ENCODE measurements at regions not wholly inside any gene's neighbourhood (a gene's known extent, or its start where the extent isn't known, plus 50 kb on each side); places are given as distances from the start of the nearest gene placed in this dataset.

DNA sequence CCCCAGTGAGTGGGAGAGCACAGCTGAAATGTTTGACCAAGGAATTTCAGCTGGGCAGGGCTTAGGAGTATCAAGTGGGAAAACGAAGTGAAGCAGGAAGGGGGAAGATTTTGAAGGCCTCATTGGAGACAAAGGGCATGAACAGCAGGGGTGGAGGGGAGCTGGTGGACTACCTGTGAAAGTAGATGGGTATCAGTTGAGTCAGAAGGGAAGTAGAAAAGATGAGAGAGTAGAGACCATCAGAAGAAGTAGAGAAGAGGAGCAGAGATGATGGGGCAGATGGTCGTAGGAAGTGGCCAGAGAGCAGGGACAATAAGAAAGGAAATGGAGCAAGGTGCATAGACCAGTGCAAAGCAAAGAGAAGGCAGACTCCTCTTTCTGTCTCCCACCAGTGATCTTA is 189.0 kb upstream of the RUNX1 start:
- no peaks in the 10 kb centered on the region for H3K9me3 ChIP-seq (ENCODE audit: insufficient read depth, low read depth, low read length)
- no peaks in the 10 kb centered on the region for H3K36me3 ChIP-seq (ENCODE audit: insufficient read depth, low read length)
- no peaks in the 10 kb centered on the region for H3F3A ChIP-seq (ENCODE audit: low read depth)
- no peaks in the 10 kb centered on the region for H3K27me3 ChIP-seq (ENCODE audit: insufficient read depth, low read length, poor library complexity, severe bottlenecking)
- H3K4me3 ChIP-seq (ENCODE audit: low read length, poor library complexity, severe bottlenecking) = no peak overlapping the region
- H3K79me2 ChIP-seq (ENCODE audit: insufficient read depth, low read length) = no peaks in the 10 kb centered on the region
- H3K9me2 ChIP-seq (replicated peaks; ENCODE audit: low read depth, low read length) = no peaks in the 10 kb centered on the region
- H4K20me1 ChIP-seq (ENCODE audit: insufficient read depth, low read length, poor library complexity, severe bottlenecking) = no peaks in the 10 kb centered on the region
- H3K4me2 ChIP-seq (ENCODE audit: low read depth, low read length, poor library complexity, severe bottlenecking) = no peak overlapping the region
- H2AFZ ChIP-seq (ENCODE audit: low read length) = no peak overlapping the region
- TF ChIP-seq, protein P1, sequence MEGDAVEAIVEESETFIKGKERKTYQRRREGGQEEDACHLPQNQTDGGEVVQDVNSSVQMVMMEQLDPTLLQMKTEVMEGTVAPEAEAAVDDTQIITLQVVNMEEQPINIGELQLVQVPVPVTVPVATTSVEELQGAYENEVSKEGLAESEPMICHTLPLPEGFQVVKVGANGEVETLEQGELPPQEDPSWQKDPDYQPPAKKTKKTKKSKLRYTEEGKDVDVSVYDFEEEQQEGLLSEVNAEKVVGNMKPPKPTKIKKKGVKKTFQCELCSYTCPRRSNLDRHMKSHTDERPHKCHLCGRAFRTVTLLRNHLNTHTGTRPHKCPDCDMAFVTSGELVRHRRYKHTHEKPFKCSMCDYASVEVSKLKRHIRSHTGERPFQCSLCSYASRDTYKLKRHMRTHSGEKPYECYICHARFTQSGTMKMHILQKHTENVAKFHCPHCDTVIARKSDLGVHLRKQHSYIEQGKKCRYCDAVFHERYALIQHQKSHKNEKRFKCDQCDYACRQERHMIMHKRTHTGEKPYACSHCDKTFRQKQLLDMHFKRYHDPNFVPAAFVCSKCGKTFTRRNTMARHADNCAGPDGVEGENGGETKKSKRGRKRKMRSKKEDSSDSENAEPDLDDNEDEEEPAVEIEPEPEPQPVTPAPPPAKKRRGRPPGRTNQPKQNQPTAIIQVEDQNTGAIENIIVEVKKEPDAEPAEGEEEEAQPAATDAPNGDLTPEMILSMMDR (conservative IDR thresholded peaks at IDR 0.05; ENCODE audit: low read length) = no peak
- TF ChIP-seq EZH2phosphoT487 (IDR thresholded peaks at IDR 0.05; ENCODE audit: borderline replicate concordance) = no peak
- H3K9ac ChIP-seq (ENCODE audit: low read depth, low read length, poor library complexity, severe bottlenecking) = no peak overlapping the region
- H3K4me1 ChIP-seq (ENCODE audit: insufficient read depth, low read length, poor library complexity, severe bottlenecking) = peaks cover 6% of the 10 kb centered on the region

DNA sequence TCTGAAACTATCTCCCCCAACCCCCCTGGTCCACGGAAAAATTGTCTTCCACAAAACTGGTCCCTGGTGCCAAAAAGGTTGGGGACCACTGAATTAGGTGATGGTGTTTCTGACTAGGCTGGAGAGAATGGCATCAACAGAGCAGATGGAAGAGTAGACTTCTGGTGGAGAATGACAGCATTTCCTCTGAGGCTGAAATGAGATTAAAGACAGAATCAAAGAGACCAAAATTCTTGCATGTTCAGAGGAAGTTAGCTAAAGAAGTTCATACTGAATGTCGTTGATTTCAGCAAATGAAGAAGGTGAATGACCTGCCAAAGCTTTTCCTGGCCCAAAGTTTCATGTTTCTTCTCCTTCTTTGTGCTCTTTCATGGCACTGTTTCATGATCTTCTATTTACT is 188.2 kb upstream of the RUNX1 start:
- no peak overlapping the region for H3K4me2 ChIP-seq (ENCODE audit: low read depth, low read length, poor library complexity, severe bottlenecking)
- no peak overlapping the region for H3K4me3 ChIP-seq (ENCODE audit: low read length, poor library complexity, severe bottlenecking)
- no peak overlapping the region for H3K9ac ChIP-seq (ENCODE audit: low read depth, low read length, poor library complexity, severe bottlenecking)
- H3K9me3 ChIP-seq (ENCODE audit: insufficient read depth, low read depth, low read length) = no peaks in the 10 kb centered on the region
- no peaks in the 10 kb centered on the region for H3K79me2 ChIP-seq (ENCODE audit: insufficient read depth, low read length)
- TF ChIP-seq, protein P1 (conservative IDR thresholded peaks at IDR 0.05; ENCODE audit: low read length) = no peak
- TF ChIP-seq EZH2phosphoT487 (IDR thresholded peaks at IDR 0.05; ENCODE audit: borderline replicate concordance) = no peak
- no peaks in the 10 kb centered on the region for H4K20me1 ChIP-seq (ENCODE audit: insufficient read depth, low read length, poor library complexity, severe bottlenecking)
- no peaks in the 10 kb centered on the region for H3K9me2 ChIP-seq (replicated peaks; ENCODE audit: low read depth, low read length)
- no peaks in the 10 kb centered on the region for H3F3A ChIP-seq (ENCODE audit: low read depth)
- no peak overlapping the region for H2AFZ ChIP-seq (ENCODE audit: low read length)
- peaks cover 6% of the 10 kb centered on the region for H3K4me1 ChIP-seq (ENCODE audit: insufficient read depth, low read length, poor library complexity, severe bottlenecking)
- no peaks in the 10 kb centered on the region for H3K36me3 ChIP-seq (ENCODE audit: insufficient read depth, low read length)
- H3K27me3 ChIP-seq (ENCODE audit: insufficient read depth, low read length, poor library complexity, severe bottlenecking) = no peaks in the 10 kb centered on the region

DNA sequence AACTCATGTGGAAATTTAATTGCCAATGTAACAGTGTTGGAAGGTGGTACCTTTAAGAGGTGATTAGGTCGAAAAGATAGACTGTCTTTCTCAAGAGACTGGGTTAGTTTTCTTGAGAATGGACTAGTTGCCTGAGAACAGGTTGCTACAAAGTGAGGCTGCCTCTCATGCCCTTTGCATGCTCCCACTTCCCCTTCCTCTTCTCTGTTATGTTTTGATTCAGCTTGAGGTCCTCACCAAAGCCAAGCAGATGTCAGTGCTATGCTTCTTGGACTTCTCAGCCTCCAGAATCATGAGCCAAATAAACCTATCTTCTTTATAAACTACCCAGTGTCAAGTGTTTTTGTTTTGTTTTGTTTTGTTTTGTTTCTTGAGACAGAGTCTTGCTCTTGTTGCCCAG is 187.0 kb upstream of the RUNX1 start:
- TF ChIP-seq, protein P1 (conservative IDR thresholded peaks at IDR 0.05; ENCODE audit: low read length) = no peak
- no peak for TF ChIP-seq EZH2phosphoT487 (IDR thresholded peaks at IDR 0.05; ENCODE audit: borderline replicate concordance)
- Histone ChIP-seq H3K27me3 (ENCODE audit: insufficient read depth, low read length, poor library complexity, severe bottlenecking) (no peaks in the 10 kb centered on the region), H3K79me2 (ENCODE audit: insufficient read depth, low read length) (no peaks in the 10 kb centered on the region), H3K36me3 (ENCODE audit: insufficient read depth, low read length) (no peaks in the 10 kb centered on the region), H2AFZ (ENCODE audit: low read length) (no peak overlapping the region), H3K9ac (ENCODE audit: low read depth, low read length, poor library complexity, severe bottlenecking) (no peak overlapping the region), H4K20me1 (ENCODE audit: insufficient read depth, low read length, poor library complexity, severe bottlenecking) (no peaks in the 10 kb centered on the region), H3K9me2 (replicated peaks; ENCODE audit: low read depth, low read length) (no peaks in the 10 kb centered on the region), H3K4me1 (ENCODE audit: insufficient read depth, low read length, poor library complexity, severe bottlenecking) (peaks cover 6% of the 10 kb centered on the region), H3K4me3 (ENCODE audit: low read length, poor library complexity, severe bottlenecking) (no peak overlapping the region), H3K4me2 (ENCODE audit: low read depth, low read length, poor library complexity, severe bottlenecking) (no peak overlapping the region), H3F3A (ENCODE audit: low read depth) (no peaks in the 10 kb centered on the region), H3K9me3 (ENCODE audit: insufficient read depth, low read depth, low read length) (no peaks in the 10 kb centered on the region)
